ENCODE measurements at regions not wholly inside any gene's neighbourhood (a gene's known extent, or its start where the extent isn't known, plus 50 kb on each side); places are given as distances from the start of the nearest gene placed in this dataset.

GRCh38 chr12:25728056-25728595 is 175.0 kb upstream of the LMNTD1 start:
- no peak for TF ChIP-seq CTCF (IDR thresholded peaks at IDR 0.05)
- no peak for TF ChIP-seq POLR2AphosphoS5 (IDR thresholded peaks at IDR 0.05)
- no peak for TF ChIP-seq POLR2A (IDR thresholded peaks at IDR 0.05)
